ENCODE measurements at regions not wholly inside any gene's neighbourhood (a gene's known extent, or its start where the extent isn't known, plus 50 kb on each side); places are given as distances from the start of the nearest gene placed in this dataset.

DNA sequence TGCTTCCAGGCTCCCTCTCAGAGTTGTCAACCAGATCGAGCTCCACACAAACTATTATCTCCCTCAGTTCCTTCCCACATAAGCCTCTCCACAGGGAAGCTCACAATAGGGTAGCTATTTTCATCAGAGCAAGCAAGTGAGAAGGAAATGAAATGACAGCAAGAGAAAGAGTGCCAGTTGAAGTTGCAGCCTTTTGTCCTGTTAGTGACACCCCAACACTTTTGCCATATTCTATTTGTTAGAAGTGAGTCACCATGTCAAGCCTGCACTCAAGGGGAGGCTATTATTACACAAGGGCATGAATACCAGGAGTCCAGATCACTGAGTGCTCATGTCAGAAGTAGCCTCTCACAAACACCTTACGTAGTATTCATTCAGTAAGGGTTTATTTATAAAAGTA is 266.3 kb upstream of the NOCT start:
- TF ChIP-seq REST (IDR thresholded peaks at IDR 0.05; ENCODE audit: insufficient read depth in 1 of 2, low read depth in 2 of 2, low read length in 2 of 2) (no peak), POLR2AphosphoS5 (IDR thresholded peaks at IDR 0.05; ENCODE audit: low read depth, low read length) (no peak), TAF1 (IDR thresholded peaks at IDR 0.05; ENCODE audit: borderline replicate concordance, insufficient read depth, low read length) (no peak), FOXP2 (optimal IDR thresholded peaks at IDR 0.05; ENCODE audit: borderline replicate concordance, extremely low read depth, extremely low read length, insufficient read depth) (no peak)

All from PFSK-1 (cell line).